Chondrocyte (in vitro differentiated cells): ENCODE measurements at regions not wholly inside any gene's neighbourhood (a gene's known extent, or its start where the extent isn't known, plus 50 kb on each side); places are given as distances from the start of the nearest gene placed in this dataset.
A peak's percentile ranks its signal among the peaks of the same experiment; 100 is the strongest.

Source experiments
- DNase-seq: peaks from one replicate; pipeline ENCODE4 v3.0.0; 2021; ENCODE audit warnings: mixed read lengths, low spot score
- H3K27ac Mint-ChIP-seq: one replicate; pipeline ENCODE4 v1.8.0; 2021; ENCODE audit warnings: mild to moderate bottlenecking, moderate library complexity, mixed read lengths; ENCODE audit not compliant: unreplicated experiment
- H3K27me3 Mint-ChIP-seq: 2 replicates; pipeline ENCODE4 v1.8.0; 2021; ENCODE audit warnings: low read depth, mixed read lengths
- H3K36me3 Mint-ChIP-seq: 2 replicates; pipeline ENCODE4 v1.8.0; 2021; ENCODE audit warnings: low read depth, mixed read lengths
- H3K4me1 Mint-ChIP-seq: 2 replicates; pipeline ENCODE4 v1.8.0; 2021; ENCODE audit warnings: low read depth, mild to moderate bottlenecking, mixed read lengths
- H3K4me3 Mint-ChIP-seq: one replicate; pipeline ENCODE4 v1.8.0; 2021; ENCODE audit warnings: mild to moderate bottlenecking, moderate library complexity, mixed read lengths; ENCODE audit not compliant: unreplicated experiment
- H3K9me3 Mint-ChIP-seq: 2 replicates; pipeline ENCODE4 v1.8.0; 2021; ENCODE audit warnings: low read depth, mixed read lengths
- TF ChIP-seq, protein P1 (sequence below): fragments of 200-600 bp; sonication (generic); IDR thresholded peaks from 2 replicates; pipeline ENCODE4 v1.5.0; 2021; ENCODE audit warnings: antibody characterized with exemption, mild to moderate bottlenecking, moderate library complexity

DNA sequence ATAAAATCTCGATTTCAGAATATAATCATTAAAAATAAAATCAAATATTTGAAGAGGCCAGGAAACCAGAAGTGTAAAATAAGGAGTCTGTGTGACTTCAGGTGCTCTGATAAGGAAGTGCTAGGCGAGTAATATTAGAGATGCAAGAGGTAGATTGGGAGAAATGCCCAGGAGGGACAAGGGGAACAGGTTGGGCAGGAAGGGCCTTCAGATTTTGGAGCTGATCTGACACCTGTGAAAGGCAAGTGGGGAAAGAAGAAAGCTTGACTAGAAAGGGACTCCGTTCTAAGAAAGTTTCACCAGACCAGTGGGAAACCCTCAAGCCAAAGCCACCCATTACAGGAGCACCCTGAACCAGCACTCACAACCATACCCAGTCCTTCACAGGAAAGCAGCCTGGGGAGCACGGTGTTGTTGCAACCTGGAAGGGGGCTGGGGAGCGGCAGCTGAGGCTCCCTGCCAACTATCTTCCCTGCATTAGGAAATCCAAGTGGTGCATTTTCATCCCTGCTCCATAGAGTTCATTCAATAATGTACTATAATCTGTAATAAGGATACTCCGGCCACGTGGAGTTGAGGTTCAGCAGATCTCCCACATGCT is 57.5 kb upstream of the GREB1L start:
- no peak overlapping the region for H3K4me3 Mint-ChIP-seq
- H3K36me3 Mint-ChIP-seq = peaks cover 1% of the 10 kb centered on the region
- TF ChIP-seq, protein P1, sequence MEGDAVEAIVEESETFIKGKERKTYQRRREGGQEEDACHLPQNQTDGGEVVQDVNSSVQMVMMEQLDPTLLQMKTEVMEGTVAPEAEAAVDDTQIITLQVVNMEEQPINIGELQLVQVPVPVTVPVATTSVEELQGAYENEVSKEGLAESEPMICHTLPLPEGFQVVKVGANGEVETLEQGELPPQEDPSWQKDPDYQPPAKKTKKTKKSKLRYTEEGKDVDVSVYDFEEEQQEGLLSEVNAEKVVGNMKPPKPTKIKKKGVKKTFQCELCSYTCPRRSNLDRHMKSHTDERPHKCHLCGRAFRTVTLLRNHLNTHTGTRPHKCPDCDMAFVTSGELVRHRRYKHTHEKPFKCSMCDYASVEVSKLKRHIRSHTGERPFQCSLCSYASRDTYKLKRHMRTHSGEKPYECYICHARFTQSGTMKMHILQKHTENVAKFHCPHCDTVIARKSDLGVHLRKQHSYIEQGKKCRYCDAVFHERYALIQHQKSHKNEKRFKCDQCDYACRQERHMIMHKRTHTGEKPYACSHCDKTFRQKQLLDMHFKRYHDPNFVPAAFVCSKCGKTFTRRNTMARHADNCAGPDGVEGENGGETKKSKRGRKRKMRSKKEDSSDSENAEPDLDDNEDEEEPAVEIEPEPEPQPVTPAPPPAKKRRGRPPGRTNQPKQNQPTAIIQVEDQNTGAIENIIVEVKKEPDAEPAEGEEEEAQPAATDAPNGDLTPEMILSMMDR = no peak
- H3K27ac Mint-ChIP-seq = no peak overlapping the region
- H3K9me3 Mint-ChIP-seq = no peaks in the 10 kb centered on the region
- H3K4me1 Mint-ChIP-seq = no peaks in the 10 kb centered on the region
- H3K27me3 Mint-ChIP-seq = peaks cover 2% of the 10 kb centered on the region
- no peak for DNase-seq

DNA sequence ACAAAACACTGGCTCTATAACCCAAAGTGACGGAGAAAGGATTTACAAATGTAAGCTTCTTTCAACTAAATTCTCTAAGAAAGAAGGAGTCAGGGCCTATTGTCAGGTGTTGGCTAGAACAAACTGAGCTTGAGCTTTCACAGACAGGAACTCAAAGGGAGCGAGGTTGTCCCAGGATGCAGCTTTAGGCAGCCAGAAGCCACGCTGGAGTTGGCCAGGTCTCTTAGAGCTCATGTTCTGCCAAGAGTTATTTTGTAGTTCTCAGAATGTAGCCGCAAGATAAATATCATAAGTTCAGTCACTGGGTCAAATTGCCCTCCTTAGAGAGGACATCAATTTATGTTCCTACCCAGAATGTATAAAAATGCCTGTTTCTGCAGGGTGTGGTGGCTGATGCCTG is 54.1 kb upstream of the GREB1L start:
- Mint-ChIP-seq H3K36me3 (peaks cover 1% of the 10 kb centered on the region), H3K9me3 (peaks cover 3% of the 10 kb centered on the region), H3K4me3 (no peak overlapping the region)

DNA sequence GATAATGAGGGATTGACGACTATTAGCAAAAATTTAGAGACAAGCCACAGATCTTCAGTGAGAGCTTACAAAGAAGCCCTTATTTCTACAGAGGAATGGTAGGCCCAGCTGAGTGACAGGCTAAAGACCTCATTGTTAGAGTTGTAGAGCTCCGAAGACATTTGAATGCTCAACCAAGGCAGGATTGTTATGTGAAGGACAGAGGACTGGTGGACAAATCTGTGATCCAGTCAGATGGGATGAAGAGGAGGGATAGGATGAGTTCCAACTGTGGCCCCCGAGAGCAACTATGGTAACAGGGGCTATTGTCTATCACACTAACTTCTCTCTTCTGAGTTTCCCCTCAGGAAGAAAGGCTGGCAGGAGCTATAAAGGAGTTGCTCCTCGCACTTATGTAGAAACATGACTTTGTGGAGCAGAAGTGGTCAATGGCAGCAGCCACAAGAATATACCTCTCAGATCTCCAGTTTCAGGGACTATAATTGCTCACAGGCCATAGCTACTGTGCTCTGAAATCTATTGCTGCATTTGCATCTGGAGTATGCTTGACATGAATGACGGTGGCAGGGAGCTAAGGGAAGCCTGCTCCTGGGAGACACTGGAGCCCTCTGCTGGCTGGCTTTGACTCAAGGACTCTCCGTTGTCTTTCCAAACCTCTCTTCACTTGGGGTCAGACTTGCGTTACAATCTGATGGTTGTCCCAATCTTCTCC is 50.3 kb upstream of the GREB1L start:
- TF ChIP-seq, protein P1 = peak; percentile 83
- H3K27me3 Mint-ChIP-seq = peaks cover 19% of the 10 kb centered on the region
- peaks cover 3% of the 10 kb centered on the region for H3K9me3 Mint-ChIP-seq
- no peak for DNase-seq
- H3K4me1 Mint-ChIP-seq = no peaks in the 10 kb centered on the region
- H3K27ac Mint-ChIP-seq = no peak overlapping the region
- H3K4me3 Mint-ChIP-seq = no peak overlapping the region
- H3K36me3 Mint-ChIP-seq = no peaks in the 10 kb centered on the region

More for the DNA sequence above, 54.1 kb upstream of the GREB1L start:
- Mint-ChIP-seq H3K27me3 (peaks cover 13% of the 10 kb centered on the region), H3K4me1 (no peaks in the 10 kb centered on the region), H3K27ac (no peak overlapping the region)
- no peak for DNase-seq
- TF ChIP-seq, protein P1 = no peak
